GM21576 (cell line): ENCODE measurements at regions not wholly inside any gene's neighbourhood (a gene's known extent, or its start where the extent isn't known, plus 50 kb on each side); places are given as distances from the start of the nearest gene placed in this dataset.
"Not testable (repeated sequence)": the region's sequence is repeated elsewhere in the genome, so short reads cannot be mapped to it uniquely, and the experiment has no call there.

Source experiments
- ATAC-seq: cut with Tn5 transposase; IDR thresholded peaks from one replicate; pipeline ENCODE4 v1.9.1; 2021; ENCODE audit warnings: mild to moderate bottlenecking, moderate library complexity; ENCODE audit not compliant: unreplicated experiment

DNA sequence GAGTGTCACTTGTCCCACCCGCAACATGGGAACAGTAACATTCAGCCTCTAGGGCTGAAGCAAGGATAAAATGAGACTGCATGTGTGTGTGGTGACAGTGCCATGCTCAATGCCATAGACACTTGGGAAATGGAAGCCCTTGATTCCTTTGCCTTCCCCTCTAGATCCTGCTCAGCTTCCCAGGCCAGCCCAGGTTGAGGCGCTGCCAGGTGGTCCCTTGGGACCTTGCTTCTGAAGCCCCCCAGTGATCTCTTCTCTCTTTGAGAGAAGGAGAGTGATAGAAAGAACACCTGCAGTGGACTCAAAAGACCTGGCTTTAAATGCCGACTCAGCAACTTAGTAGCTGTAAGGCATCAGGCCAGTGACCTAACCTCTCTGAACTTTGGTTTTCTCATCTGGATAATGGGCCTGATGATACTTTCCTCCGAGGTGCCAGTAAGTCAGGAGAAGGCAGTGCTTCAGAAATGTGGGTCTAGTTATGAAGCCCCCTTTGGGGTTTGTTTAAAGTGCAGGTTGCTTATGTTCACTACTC lies 144.5 kb downstream of the RPLP1 start:
- ATAC-seq: no peak

DNA sequence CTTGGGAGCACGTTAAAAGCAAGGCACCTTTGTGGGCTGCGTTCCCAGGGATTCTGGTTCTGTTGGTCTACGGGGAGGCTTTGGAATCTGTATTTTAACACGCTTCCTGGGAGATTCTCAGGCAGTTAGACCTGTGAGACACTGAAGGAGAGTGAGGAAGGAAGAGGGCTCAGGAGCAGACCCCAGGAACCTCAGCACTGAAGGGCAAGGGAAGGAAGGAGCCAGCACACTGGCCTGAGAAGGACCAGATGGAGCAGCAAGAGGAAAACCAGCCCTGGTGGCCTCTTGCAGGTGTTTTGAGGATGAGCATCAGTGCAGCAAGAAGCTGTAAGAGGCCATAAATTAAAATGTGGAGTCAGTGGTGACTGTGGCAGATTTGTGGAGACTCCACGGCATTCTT lies 146.7 kb downstream of the RPLP1 start:
- no peak for ATAC-seq

DNA sequence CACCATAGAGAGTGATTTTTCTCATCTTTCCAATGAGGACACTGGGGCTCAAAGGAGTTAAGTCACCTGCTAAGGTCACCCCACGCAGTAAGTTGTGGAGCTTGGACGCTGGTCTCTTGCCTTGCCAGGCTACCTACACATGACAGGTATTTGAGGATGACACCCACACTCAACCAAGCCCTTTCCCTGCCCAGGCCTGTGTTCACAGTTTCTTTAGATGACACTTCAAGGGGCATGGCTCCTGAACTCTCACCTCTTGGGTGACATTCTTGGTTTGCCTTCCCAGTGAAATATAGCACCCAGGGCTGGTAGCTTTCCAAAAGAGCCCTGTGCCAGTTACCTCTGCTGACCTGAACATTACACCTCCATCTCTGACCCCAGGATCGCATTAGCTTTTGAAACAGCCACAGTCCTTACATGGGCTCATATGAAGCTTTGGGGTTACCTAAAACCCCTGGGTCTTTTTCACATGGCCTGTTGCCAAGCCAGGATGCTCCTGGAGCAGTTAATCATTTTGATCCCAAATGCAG lies 148.0 kb downstream of the RPLP1 start:
- ATAC-seq: no peak

DNA sequence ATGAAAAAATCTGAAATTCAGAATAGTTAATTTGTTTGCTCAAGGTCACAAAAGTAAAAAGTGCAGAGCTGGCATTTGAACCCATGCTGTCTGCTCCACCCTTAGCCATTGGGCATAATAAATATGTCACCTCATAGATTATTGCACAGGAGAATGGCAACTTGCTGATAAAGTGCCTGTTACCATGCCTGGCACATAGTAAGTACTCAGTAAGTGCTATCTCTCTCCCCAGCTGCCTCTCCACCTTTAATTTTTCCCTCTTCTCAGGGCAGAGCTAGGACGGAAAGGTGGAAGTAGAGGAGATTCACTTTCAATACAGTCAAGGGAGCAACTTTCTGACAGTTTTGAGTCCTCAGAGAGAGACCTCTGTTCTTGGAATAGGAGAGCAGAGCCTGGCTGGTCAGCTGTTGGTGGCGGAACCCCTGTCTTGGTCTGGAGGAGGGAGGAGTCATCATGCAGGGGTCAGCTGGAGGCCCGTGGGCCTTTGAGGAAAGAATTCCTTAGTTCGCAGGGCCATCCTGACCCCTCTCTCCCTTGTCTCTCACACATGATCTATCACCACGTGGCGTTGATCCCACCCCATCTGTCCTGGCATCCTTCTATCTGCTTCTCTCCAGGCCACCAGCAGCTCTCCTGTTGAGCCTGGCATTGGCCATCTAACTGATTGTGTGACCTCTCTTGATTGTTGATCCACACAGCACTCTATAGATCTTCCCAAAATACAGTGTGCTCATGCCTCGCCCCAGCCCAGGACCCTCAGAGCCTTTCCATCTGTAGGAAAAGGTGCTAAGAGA lies 149.3 kb downstream of the RPLP1 start:
- ATAC-seq: no peak

DNA sequence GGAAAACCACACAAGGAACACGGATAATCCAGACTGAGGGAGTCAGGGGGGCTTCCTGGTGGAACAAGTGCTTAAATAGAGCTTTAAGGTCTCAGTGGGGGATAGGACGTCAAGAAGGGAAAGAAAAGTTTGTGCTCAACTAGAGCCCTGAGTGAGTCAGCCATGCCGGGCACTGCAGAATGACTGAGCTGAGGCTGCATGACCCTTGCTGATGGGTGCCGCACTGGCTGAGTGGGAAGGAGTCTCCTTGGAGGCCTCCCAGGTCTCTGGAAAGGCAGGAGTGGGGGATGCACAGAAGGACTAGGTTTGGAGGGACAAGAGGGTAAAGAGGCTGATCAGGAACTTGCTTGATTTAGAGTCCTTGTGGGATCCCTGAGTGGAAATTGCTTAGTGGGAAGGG lies 150.3 kb downstream of the RPLP1 start:
- no peak for ATAC-seq

DNA sequence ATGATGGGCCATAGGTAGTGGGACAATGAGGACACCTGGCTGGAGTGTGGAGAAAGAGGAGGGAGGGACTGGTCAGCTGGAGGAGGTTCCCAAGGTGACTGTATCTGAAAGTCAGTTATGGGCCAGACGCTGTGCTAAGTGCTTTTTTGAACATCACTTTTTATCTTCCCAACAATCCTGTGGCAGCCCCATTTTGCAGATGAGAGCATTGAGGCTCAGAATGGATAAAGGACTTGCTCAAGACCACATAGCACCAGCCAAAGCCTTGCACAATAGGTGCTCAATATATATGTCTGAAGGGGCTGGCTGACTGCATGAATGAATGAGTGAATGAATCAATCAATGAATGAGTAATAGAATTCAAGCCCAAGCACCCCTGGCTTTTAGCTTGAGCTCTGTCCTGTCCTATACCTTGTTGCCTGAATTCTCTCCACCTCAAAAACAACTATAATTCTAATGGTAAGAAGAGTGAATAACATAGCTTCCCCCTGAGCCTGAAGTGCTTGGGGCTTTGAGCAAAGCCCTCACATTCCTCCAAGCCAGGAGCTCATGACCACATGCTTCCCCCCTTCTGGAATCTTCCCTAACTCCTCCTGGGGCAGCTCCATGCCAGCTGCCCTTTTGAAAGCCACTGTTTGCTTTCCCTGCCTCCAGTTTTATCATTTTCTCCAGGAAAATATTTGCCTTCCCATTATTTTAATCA lies 150.9 kb downstream of the RPLP1 start:
- no peak for ATAC-seq

DNA sequence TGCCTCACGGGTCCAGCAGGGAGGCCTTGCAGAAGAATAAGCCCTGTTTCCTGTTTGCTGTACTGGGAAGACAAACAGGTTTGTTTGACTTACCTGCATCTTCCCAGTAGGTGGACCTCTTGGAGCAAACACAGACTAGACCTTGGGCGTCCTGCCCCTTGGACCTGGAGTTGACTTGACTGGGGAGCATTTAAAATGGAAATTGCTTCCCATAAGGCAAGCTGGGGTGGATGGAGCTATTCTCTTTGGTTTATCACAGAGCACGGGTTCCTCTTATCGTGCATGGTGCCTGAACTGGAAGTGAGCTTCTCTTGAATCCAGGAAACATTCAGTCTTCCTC lies 151.4 kb downstream of the RPLP1 start:
- ATAC-seq: no peak

DNA sequence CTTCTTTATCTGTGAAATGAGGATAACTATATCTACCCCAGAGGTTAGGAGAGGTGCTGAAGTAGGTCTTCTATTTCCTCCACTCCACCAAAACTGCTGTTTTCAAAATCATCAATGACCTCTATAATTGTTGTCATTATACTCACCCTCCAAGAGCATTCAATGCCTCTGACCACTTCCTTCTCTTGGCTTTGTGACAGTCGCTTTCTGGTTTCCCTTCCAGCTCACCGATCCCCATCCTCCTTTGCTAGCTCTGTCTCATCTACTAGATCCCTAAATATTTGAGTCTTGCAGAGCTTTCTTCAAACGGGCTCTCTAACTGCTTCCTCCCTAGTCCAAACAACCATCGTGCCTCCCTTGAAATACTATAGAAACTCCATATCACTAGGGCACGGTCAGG lies 153.5 kb downstream of the RPLP1 start:
- ATAC-seq: no peak

DNA sequence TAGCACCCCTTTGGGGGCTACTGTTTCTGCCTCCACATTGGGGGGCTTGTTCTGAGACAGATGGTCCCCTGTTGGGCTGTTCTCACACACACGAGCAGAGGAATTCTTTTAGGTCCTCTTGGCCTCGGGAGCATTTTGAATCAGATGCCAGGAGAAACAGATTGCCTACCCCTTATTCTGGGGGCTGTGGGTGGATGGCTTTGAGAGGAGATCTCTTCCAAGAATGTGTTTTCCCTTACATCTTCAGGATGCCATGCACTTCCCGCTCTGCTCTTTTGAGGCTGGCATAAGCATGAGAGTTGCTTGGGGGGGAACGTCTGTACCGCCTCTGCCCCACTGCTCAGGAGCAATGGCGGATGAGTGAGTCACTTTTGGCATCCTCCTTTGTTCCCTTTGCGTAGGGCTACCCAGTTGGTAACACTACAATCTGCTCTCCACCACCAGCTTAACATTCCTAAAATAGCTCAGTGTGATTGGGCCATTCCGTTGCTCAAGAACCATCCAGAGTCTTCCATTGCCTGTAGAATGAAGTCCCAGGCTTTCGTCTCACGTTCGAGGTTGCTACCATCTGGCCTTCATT lies 154.4 kb downstream of the RPLP1 start:
- ATAC-seq: no peak

DNA sequence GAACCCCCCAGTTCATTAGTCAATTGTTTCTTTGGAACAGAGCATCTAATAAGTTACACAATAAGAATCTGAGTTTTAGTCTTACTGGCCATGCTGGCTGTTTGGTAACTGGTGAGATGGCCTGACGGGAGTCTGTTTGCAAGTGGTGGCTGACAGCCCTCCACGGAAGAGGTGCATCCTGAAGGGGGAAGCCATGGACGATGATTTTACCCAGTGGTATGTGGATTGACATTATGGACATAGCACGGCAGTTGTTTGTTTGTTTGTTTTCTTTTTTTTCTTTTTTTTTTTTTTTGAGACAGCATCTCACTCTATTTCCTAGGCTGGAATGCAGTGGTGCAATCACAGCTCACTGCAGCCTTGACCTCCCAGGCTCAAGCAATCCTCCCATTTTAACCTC lies 156.0 kb downstream of the RPLP1 start:
- no peak for ATAC-seq

DNA sequence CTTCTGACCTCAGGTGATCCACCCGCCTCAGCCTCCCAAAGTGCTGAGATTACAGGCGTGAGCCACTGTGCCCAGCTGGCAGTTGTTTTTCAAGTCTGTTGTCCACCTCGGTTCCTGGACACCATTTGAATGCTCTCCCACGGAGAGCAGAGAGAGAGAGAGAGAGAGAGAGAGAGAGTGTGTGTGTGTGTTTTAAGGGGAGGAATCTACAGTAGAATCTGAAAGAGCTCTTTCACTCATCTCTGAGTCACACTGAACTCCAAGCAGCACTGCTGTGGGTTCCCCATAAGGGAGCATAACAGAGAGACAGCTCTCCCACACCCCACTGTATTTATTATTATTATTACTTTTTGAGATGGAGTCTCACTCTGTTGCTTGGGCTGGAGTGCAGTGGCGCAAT lies 156.6 kb downstream of the RPLP1 start:
- ATAC-seq: no peak

DNA sequence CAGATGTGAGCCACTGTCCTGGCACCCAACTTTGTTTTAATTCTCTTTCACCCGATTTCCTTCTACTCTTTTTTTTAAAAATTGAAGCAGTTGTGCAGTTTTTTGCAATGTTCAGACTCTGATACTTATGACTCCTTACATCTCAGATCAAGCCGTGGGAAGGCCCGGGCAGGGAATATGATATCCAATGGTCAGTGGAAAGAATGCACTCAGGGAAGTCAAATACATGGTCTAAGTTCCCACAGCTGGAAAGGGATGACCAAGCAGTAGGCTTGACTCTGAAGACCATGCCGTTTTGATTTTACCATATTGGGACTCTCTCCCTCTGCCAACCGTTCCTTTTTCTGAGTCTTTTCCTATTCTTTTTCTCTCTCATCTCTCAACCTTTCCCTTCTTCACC lies 157.2 kb downstream of the RPLP1 start:
- ATAC-seq: no peak

DNA sequence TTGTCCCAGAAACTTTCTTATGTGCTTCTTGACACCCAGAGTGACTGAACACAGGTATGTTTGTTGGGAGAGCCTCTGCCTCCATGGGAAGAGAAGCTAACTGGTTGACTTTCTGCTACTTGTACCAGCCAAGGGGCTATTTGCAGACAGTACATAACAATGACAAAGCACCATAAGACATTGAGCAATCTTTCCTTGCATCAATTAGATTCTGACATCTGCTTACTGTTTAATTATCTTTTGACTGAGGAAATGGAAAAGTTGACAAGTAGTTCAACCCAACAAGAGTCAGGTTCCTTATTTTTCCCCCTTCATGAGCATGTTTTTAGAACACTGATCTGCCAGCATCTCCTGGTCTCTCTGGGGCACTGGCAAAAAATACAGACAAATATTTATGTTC lies 157.7 kb downstream of the RPLP1 start:
- ATAC-seq: no peak

DNA sequence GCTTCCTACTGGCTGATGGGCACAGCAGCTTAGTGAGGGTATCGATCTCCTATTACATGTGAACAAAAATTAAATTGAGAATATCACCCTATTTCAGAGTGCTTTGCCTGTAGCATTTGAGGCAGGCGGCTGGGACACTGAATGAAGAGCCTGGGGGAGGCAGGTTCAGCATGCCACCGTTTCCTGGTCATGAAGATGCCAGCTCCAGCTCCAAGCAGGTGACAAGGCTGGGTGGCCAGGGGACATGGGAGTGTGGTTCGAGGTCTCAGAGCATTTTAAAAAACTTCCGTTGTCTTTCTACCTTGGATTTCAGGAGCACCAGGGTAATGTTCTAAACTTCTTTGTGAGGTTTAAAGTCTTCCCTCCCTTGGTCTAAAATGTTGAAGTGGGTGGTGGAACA lies 158.2 kb downstream of the RPLP1 start:
- ATAC-seq: no peak

DNA sequence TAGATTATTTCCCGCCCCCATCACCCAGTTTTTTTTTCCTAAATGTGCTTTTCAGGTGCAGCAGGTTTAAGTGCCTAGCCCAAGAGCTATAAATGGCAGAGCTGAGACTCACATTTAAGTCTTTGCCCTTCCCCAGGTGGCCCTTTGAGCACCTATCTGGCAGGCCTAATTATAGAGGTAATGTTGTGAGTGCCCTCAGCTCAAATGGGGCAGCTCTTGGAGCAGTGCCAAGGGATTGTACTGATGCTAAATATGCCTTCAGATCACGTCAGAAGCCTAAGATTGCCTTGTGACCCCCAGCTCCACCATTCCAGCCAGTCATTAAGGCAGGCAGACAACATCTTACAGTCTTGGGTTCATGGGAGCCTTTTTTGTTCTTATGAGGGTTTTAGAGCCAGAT lies 159.5 kb downstream of the RPLP1 start:
- ATAC-seq: no peak

DNA sequence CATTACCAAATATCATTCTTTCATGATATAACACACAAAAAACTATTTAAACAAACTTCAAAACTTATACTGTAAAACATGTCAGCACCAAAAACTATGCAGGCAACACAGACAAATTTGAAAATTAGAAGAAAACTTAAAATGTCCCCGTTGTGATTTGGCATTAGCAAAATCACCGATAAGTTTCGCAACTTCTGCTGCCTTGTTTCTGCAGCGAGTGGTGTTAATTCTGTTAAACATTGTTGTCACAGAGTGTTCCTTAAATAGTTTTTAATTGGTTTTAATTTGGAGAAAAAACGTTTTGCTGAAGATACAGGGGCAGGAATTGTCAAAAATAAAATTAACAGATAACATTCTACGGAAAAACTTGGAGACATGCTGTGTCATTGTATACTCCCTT lies 160.6 kb downstream of the RPLP1 start:
- no peak for ATAC-seq

DNA sequence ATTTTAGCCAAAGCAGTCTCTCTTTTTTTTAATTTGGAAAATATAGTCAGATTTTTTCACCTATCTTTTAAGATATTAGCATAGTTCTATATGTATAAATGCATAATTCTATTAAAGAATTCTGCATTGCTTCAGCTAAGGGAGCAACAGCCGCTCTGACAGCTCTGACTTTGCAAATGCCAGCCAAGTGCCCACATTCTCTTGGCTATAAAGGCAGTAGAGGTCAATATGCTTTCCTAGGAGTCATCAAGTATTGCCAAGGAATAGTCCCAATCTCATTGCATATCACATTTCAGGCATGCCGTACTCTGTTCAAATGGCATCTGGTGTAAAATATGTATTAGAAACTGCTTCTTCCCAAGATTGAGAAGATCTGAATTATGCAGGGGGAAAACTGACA lies 161.4 kb downstream of the RPLP1 start:
- no peak for ATAC-seq

DNA sequence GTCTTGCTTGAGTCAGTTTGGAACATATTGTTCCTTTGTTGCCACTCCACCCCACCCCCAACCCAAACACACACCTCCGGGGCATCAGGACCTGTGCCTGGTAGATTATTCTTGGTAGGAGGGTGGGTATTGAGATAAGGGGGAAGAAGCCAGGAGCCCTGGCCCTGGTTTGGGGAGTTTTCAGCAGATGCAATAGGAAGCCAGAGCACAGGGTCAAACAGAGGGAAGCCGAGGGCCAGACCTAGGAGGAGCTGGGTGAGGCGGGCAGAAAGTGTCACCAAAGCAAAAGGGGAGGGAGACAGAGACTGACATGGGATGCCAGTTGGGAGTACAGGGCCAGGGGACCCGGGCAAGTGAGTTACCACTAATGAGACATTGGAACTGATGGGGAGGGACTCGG lies 163.1 kb downstream of the RPLP1 start:
- ATAC-seq: no peak

DNA sequence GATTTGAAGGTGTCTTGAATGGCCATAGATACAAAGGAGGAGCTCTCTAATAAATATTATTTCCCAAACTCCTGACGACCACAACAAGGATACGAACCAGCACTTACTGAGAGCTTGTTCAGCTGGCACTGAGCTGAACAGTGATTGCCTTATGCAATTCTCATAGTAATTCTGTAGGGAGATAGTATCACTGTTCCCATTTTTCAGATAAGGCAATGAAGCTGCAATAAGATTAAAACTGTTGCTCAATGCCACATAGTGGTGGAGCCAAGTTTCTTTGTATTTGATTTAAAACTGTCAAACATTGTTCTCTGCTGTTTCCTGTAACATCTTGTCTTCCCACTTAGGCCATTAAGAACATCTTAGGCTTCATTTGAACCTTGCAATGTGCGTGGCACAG lies 163.9 kb downstream of the RPLP1 start:
- no peak for ATAC-seq

DNA sequence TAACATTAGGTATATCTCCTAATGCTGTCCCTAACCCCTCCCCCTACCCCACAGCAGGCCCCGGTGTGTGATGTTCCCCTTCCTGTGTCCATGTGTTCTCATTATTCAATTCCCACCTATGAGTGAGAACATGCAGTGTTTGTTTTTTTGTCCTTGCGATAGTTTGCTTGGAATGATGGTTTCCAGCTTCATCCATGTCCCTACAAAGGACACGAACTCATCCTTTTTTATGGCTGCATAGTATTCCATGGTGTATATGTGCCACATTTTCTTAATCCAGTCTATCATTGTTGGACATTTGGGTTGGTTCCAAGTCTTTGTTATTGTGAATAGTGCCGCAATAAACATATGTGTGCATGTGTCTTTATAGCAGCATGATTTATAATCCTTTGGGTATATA lies 164.5 kb downstream of the RPLP1 start:
- ATAC-seq: not testable (repeated sequence)

DNA sequence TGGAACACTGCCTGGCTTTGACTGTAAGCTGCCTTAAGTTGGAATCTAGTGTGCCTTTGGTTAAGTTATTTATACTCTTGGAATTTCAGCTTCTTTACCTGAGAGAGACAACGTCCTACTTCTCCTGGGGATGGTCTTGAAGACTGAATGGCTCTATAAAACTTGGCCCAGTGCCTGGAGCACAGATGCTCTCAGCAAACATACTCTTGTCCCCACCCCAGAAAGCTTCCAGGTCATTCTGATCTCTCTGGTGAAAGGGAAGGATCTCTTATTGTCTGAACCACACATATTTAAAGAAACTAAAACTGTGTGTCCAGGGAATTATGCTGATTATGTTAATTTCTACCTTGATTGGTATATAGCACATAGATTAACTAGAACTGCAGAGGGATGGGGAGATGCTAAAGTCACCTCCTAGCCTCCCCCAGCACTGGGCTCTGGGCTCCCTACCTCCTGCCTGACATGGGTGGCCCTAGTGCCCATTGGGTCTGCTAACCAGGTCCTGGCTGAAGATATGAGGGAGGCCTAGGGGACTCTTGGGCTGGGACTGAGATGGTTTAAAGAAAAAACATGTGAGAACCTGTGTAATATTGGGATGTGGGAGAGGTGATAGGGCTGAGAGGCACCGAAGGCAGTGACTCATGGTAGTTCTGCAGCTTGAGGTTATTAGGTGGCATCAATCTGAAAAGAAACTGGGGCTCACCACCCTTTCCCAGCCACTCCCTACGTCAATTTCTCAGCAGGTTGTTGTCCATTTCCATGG lies 171.0 kb downstream of the RPLP1 start:
- no peak for ATAC-seq
